Prostate gland (tissue), 2 donors: ENCODE measurements at regions not wholly inside any gene's neighbourhood (a gene's known extent, or its start where the extent isn't known, plus 50 kb on each side); places are given as distances from the start of the nearest gene placed in this dataset.

ENCODE experiments used
- POLR2A ChIP-seq: fragments of 450-650 bp; IDR thresholded peaks from one replicate; pipeline ENCODE4 v1.6.1; 2016; ENCODE audit warnings: antibody characterized with exemption, mild to moderate bottlenecking
- POLR2AphosphoS5 ChIP-seq: sonication (generic); formaldehyde crosslinking; IDR thresholded peaks from one replicate; pipeline ENCODE4 v1.6.1; 2017; ENCODE audit warnings: antibody characterized with exemption
- TF ChIP-seq, protein P1 (sequence below), 4 experiments: fragments of 200-600 bp in 2 of 4; fragments of 450-650 bp in 2 of 4; sonication (generic) in 2 of 4; IDR thresholded peaks; 1 replicate in 3 of 4; 2 replicates in 1 of 4; pipeline ENCODE4 v1.5.1; 2016 to 2019; ENCODE audit warnings: antibody characterized with exemption in 4 of 4, mild to moderate bottlenecking in 2 of 4, moderate library complexity in 2 of 4

DNA sequence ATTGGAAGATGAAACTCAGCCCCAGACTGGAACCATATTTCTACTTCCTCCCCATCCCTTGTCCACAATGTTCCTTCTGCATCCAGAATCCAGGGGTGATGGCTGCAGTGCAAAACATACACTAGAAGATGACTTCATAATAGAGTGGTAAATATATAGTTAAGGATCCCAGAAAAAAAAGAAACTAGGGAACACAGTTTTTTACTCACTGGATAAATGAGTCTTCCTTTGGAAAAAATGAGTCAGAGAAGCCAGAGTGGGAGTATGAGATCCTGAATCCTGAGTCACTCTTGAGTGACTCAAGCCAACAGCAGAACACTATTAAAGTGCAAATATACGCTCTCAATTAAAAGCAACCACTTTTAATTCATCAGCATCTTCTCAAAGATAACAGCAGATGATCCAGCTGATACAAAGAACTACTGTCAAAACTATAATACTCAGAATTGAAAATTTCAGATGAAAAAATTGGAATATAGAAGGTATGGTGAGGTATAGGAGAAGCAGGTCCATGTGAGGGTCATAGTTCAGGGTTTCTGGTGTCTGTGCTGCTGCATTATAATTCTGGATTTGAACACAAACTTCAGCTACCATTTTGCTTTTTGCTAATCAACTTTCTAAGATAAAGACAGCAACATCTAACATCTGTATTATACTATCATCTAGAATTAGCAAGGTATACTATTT lies 987.2 kb upstream of the CDH2 start:
- TF ChIP-seq, protein P1, sequence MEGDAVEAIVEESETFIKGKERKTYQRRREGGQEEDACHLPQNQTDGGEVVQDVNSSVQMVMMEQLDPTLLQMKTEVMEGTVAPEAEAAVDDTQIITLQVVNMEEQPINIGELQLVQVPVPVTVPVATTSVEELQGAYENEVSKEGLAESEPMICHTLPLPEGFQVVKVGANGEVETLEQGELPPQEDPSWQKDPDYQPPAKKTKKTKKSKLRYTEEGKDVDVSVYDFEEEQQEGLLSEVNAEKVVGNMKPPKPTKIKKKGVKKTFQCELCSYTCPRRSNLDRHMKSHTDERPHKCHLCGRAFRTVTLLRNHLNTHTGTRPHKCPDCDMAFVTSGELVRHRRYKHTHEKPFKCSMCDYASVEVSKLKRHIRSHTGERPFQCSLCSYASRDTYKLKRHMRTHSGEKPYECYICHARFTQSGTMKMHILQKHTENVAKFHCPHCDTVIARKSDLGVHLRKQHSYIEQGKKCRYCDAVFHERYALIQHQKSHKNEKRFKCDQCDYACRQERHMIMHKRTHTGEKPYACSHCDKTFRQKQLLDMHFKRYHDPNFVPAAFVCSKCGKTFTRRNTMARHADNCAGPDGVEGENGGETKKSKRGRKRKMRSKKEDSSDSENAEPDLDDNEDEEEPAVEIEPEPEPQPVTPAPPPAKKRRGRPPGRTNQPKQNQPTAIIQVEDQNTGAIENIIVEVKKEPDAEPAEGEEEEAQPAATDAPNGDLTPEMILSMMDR (IDR thresholded peaks at IDR 0.05): no peak
- no peak for TF ChIP-seq POLR2A
- no peak for TF ChIP-seq POLR2AphosphoS5
